ENCODE measurements at regions not wholly inside any gene's neighbourhood (a gene's known extent, or its start where the extent isn't known, plus 50 kb on each side); places are given as distances from the start of the nearest gene placed in this dataset.

GRCh38 chr10:129047600-129047999 is 419.4 kb upstream of the MGMT start:
- no peak overlapping the region for H3K4me3 ChIP-seq (ENCODE audit: low read depth, poor library complexity, severe bottlenecking)
- DNase-seq (ENCODE audit: low spot score in 2 of 2) = no peak
- TF ChIP-seq CTCF (IDR thresholded peaks at IDR 0.05) = no peak
- TF ChIP-seq POLR2A (IDR thresholded peaks at IDR 0.05) = no peak
- intact Hi-C loops (cut with DNase I; ENCODE audit: low total_unique reads) = no loop called here
- WGBS, 2 donors = 90 to 94% methylated on average over 3 of the region's 3 CpGs

GRCh38 chr10:129048513-129048912 is 418.5 kb upstream of the MGMT start:
- no peak for DNase-seq (ENCODE audit: low spot score in 2 of 2)
- TF ChIP-seq POLR2A (IDR thresholded peaks at IDR 0.05) = no peak
- no peak for TF ChIP-seq CTCF (IDR thresholded peaks at IDR 0.05)
- intact Hi-C loops (cut with DNase I; ENCODE audit: low total_unique reads) = no loop called here
- 57 to 73% methylated on average over 12 of the region's 12 CpGs for WGBS, 2 donors
- H3K4me3 ChIP-seq (ENCODE audit: low read depth, poor library complexity, severe bottlenecking) = no peak overlapping the region

GRCh38 chr10:129049501-129049900 is 417.5 kb upstream of the MGMT start:
- 74 to 84% methylated on average over 7 of the region's 7 CpGs for WGBS, 2 donors
- intact Hi-C loops (cut with DNase I; ENCODE audit: low total_unique reads) = no loop called here

GRCh38 chr10:129055225-129055624 is 411.8 kb upstream of the MGMT start:
- intact Hi-C loops (cut with DNase I; ENCODE audit: low total_unique reads) = no loop called here

More at GRCh38 chr10:129049501-129049900, 417.5 kb upstream of the MGMT start:
- no peak overlapping the region for H3K4me3 ChIP-seq (ENCODE audit: low read depth, poor library complexity, severe bottlenecking)
- TF ChIP-seq POLR2A (IDR thresholded peaks at IDR 0.05) (no peak), CTCF (IDR thresholded peaks at IDR 0.05) (no peak)
- DNase-seq (ENCODE audit: low spot score in 2 of 2) = peak in 1 of 2 donors; percentile 36

GRCh38 chr10:129055986-129056385 is 411.1 kb upstream of the MGMT start:
- intact Hi-C loops (cut with DNase I; ENCODE audit: low total_unique reads) = no loop called here
- 90 to 93% methylated on average over 16 to 17 of the region's 17 CpGs for WGBS, 2 donors
- H3K4me3 ChIP-seq (ENCODE audit: low read depth, poor library complexity, severe bottlenecking) = no peak overlapping the region
- DNase-seq (ENCODE audit: low spot score in 2 of 2) = peak in 1 of 2 donors; percentile 77
- TF ChIP-seq POLR2A (IDR thresholded peaks at IDR 0.05) = no peak
- no peak for TF ChIP-seq CTCF (IDR thresholded peaks at IDR 0.05)

More at GRCh38 chr10:129055225-129055624, 411.8 kb upstream of the MGMT start:
- DNase-seq (ENCODE audit: low spot score in 2 of 2) = peak in 1 of 2 donors; percentile 68
- TF ChIP-seq CTCF (IDR thresholded peaks at IDR 0.05) = no peak
- no peak for TF ChIP-seq POLR2A (IDR thresholded peaks at IDR 0.05)
- H3K4me3 ChIP-seq (ENCODE audit: low read depth, poor library complexity, severe bottlenecking) = no peak overlapping the region
- WGBS, 2 donors = 78 to 88% methylated on average over 9 of the region's 9 CpGs

Measured in lower leg skin (tissue), 4 donors.